ENCODE measurements at regions not wholly inside any gene's neighbourhood (a gene's known extent, or its start where the extent isn't known, plus 50 kb on each side); places are given as distances from the start of the nearest gene placed in this dataset.

DNA sequence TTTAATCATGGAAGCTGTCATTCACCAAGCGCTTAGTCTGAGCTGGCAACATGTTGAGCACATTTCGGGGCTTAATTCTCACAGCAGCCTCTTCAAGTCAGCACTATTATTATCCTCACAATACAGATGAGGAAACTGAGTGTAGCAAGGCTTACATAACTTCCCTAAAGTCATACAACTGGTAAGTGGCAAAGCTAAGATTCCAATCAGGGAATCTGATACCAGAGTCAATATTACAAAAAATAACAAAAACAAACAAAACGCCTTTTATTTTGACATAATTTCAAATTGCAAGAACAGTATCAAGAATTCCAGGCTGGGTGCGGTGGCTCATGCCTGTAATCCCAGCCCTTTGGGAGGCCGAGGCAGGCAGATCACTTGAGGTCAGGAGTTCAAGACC lies 120.4 kb upstream of the DUSP21 start:
- TF ChIP-seq, protein P1, sequence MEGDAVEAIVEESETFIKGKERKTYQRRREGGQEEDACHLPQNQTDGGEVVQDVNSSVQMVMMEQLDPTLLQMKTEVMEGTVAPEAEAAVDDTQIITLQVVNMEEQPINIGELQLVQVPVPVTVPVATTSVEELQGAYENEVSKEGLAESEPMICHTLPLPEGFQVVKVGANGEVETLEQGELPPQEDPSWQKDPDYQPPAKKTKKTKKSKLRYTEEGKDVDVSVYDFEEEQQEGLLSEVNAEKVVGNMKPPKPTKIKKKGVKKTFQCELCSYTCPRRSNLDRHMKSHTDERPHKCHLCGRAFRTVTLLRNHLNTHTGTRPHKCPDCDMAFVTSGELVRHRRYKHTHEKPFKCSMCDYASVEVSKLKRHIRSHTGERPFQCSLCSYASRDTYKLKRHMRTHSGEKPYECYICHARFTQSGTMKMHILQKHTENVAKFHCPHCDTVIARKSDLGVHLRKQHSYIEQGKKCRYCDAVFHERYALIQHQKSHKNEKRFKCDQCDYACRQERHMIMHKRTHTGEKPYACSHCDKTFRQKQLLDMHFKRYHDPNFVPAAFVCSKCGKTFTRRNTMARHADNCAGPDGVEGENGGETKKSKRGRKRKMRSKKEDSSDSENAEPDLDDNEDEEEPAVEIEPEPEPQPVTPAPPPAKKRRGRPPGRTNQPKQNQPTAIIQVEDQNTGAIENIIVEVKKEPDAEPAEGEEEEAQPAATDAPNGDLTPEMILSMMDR (IDR thresholded peaks at IDR 0.05): no peak
- TF ChIP-seq POLR2A (IDR thresholded peaks at IDR 0.05): no peak

Measured in vagina (tissue), 2 donors.